Stimulated activated effector memory CD8-positive, alpha-beta T cell treated with anti-CD3 and anti-CD28 coated beads, Interleukin-12 subunit alpha, Interleukin-12 subunit beta, amount 100 ng/mL, for 72 hours (primary cell): ENCODE measurements at regions not wholly inside any gene's neighbourhood (a gene's known extent, or its start where the extent isn't known, plus 50 kb on each side); places are given as distances from the start of the nearest gene placed in this dataset.

Experiments
- ATAC-seq: fragments of 150-1000 bp; cut with Tn5 transposase; 2 replicates; pipeline ENCODE4 v1.10.0; 2021
- DNase-seq, 2 donors: peaks; one replicate each; pipeline ENCODE4 v3.0.0; 2021 to 2022; ENCODE audit warnings: low spot score in 2 of 2
- H3K27ac Mint-ChIP-seq: one replicate; pipeline ENCODE4 v1.8.0; 2022; ENCODE audit warnings: mild to moderate bottlenecking, mixed read lengths
- H3K36me3 Mint-ChIP-seq: one replicate; pipeline ENCODE4 v1.8.0; 2022; ENCODE audit warnings: mild to moderate bottlenecking, mixed read lengths
- H3K4me1 Mint-ChIP-seq: one replicate; pipeline ENCODE4 v1.8.0; 2022; ENCODE audit warnings: mixed read lengths
- H3K4me3 Mint-ChIP-seq: one replicate; pipeline ENCODE4 v1.8.0; 2022; ENCODE audit warnings: mild to moderate bottlenecking, mixed read lengths
- H3K9me3 Mint-ChIP-seq: one replicate; pipeline ENCODE4 v1.8.0; 2022; ENCODE audit warnings: mixed read lengths

- ATAC-seq (peak; percentile 17), DNase-seq (no peak)
- Mint-ChIP-seq H3K36me3 (no peaks in the 10 kb centered on the region), H3K27ac (no peak overlapping the region), H3K4me1 (no peaks in the 10 kb centered on the region), H3K4me3 (no peak overlapping the region), H3K9me3 (no peaks in the 10 kb centered on the region)
These were observed 143.7 kb downstream of the SNX19 start for GRCh38 chr11:130772266-130773227.

GRCh38 chr11:130773244-130773820 lies 142.9 kb downstream of the SNX19 start:
- Mint-ChIP-seq H3K27ac (no peak overlapping the region), H3K9me3 (no peaks in the 10 kb centered on the region), H3K4me3 (no peak overlapping the region), H3K4me1 (no peaks in the 10 kb centered on the region), H3K36me3 (no peaks in the 10 kb centered on the region)
- ATAC-seq = no peak
- no peak for DNase-seq

GRCh38 chr11:130774703-130775102 lies 141.6 kb downstream of the SNX19 start:
- DNase-seq (no peak), ATAC-seq (no peak)
- no peaks in the 10 kb centered on the region for H3K4me1 Mint-ChIP-seq
- no peak overlapping the region for H3K4me3 Mint-ChIP-seq
- H3K36me3 Mint-ChIP-seq = no peaks in the 10 kb centered on the region
- H3K27ac Mint-ChIP-seq = no peak overlapping the region
- H3K9me3 Mint-ChIP-seq = no peaks in the 10 kb centered on the region

GRCh38 chr11:130775306-130776060 lies 140.8 kb downstream of the SNX19 start:
- no peaks in the 10 kb centered on the region for H3K9me3 Mint-ChIP-seq
- no peak overlapping the region for H3K4me3 Mint-ChIP-seq
- no peaks in the 10 kb centered on the region for H3K4me1 Mint-ChIP-seq
- H3K27ac Mint-ChIP-seq = no peak overlapping the region
- ATAC-seq (no peak), DNase-seq (no peak)
- H3K36me3 Mint-ChIP-seq = no peaks in the 10 kb centered on the region

GRCh38 chr11:130776061-130776419 lies 140.2 kb downstream of the SNX19 start:
- no peaks in the 10 kb centered on the region for H3K36me3 Mint-ChIP-seq
- no peak overlapping the region for H3K4me3 Mint-ChIP-seq
- H3K4me1 Mint-ChIP-seq = no peaks in the 10 kb centered on the region
- H3K9me3 Mint-ChIP-seq = no peaks in the 10 kb centered on the region
- DNase-seq = no peak
- H3K27ac Mint-ChIP-seq = no peak overlapping the region
- ATAC-seq = no peak

- no peak overlapping the region for H3K4me3 Mint-ChIP-seq
- DNase-seq = no peak
- H3K36me3 Mint-ChIP-seq = no peaks in the 10 kb centered on the region
- H3K4me1 Mint-ChIP-seq = no peaks in the 10 kb centered on the region
- ATAC-seq = no peak
- H3K27ac Mint-ChIP-seq = no peak overlapping the region
- H3K9me3 Mint-ChIP-seq = no peaks in the 10 kb centered on the region
These were observed 138.3 kb downstream of the SNX19 start for GRCh38 chr11:130778026-130778425.

GRCh38 chr11:130778705-130779104 lies 137.6 kb downstream of the SNX19 start:
- ATAC-seq = no peak
- no peaks in the 10 kb centered on the region for H3K9me3 Mint-ChIP-seq
- no peak overlapping the region for H3K27ac Mint-ChIP-seq
- no peaks in the 10 kb centered on the region for H3K4me1 Mint-ChIP-seq
- no peak for DNase-seq
- no peak overlapping the region for H3K4me3 Mint-ChIP-seq
- H3K36me3 Mint-ChIP-seq = no peaks in the 10 kb centered on the region

- no peak overlapping the region for H3K27ac Mint-ChIP-seq
- H3K9me3 Mint-ChIP-seq = no peaks in the 10 kb centered on the region
- H3K36me3 Mint-ChIP-seq = no peaks in the 10 kb centered on the region
- no peak for DNase-seq
- no peak for ATAC-seq
- no peak overlapping the region for H3K4me3 Mint-ChIP-seq
- H3K4me1 Mint-ChIP-seq = no peaks in the 10 kb centered on the region
These were observed 137.0 kb downstream of the SNX19 start for GRCh38 chr11:130779267-130779666.

GRCh38 chr11:130779943-130780342 lies 136.3 kb downstream of the SNX19 start:
- Mint-ChIP-seq H3K4me1 (no peaks in the 10 kb centered on the region), H3K36me3 (no peaks in the 10 kb centered on the region)

GRCh38 chr11:130780437-130780836 lies 135.8 kb downstream of the SNX19 start:
- no peak for DNase-seq
- Mint-ChIP-seq H3K4me3 (no peak overlapping the region), H3K4me1 (no peaks in the 10 kb centered on the region), H3K27ac (no peak overlapping the region), H3K36me3 (no peaks in the 10 kb centered on the region), H3K9me3 (no peaks in the 10 kb centered on the region)
- no peak for ATAC-seq

More at GRCh38 chr11:130779943-130780342, 136.3 kb downstream of the SNX19 start:
- DNase-seq (no peak), ATAC-seq (no peak)
- Mint-ChIP-seq H3K9me3 (no peaks in the 10 kb centered on the region), H3K27ac (no peak overlapping the region), H3K4me3 (no peak overlapping the region)

- no peak overlapping the region for H3K27ac Mint-ChIP-seq
- DNase-seq (no peak), ATAC-seq (no peak)
- no peaks in the 10 kb centered on the region for H3K36me3 Mint-ChIP-seq
- H3K4me1 Mint-ChIP-seq = no peaks in the 10 kb centered on the region
- no peak overlapping the region for H3K4me3 Mint-ChIP-seq
- no peaks in the 10 kb centered on the region for H3K9me3 Mint-ChIP-seq
These were observed 134.3 kb downstream of the SNX19 start for GRCh38 chr11:130781931-130782330.

- Mint-ChIP-seq H3K27ac (no peak overlapping the region), H3K4me1 (no peaks in the 10 kb centered on the region), H3K36me3 (no peaks in the 10 kb centered on the region), H3K4me3 (no peak overlapping the region), H3K9me3 (no peaks in the 10 kb centered on the region)
- DNase-seq = no peak
- ATAC-seq = no peak
These were observed 133.7 kb downstream of the SNX19 start for GRCh38 chr11:130782361-130783222.

- H3K4me3 Mint-ChIP-seq = no peak overlapping the region
- H3K27ac Mint-ChIP-seq = no peak overlapping the region
- no peaks in the 10 kb centered on the region for H3K9me3 Mint-ChIP-seq
- ATAC-seq (no peak), DNase-seq (no peak)
- H3K36me3 Mint-ChIP-seq = no peaks in the 10 kb centered on the region
- no peaks in the 10 kb centered on the region for H3K4me1 Mint-ChIP-seq
These were observed 133.0 kb downstream of the SNX19 start for GRCh38 chr11:130783323-130783722.

- no peak overlapping the region for H3K27ac Mint-ChIP-seq
- peaks cover 4% of the 10 kb centered on the region for H3K9me3 Mint-ChIP-seq
- H3K4me3 Mint-ChIP-seq = no peak overlapping the region
- no peaks in the 10 kb centered on the region for H3K4me1 Mint-ChIP-seq
- no peak for DNase-seq
- no peaks in the 10 kb centered on the region for H3K36me3 Mint-ChIP-seq
- ATAC-seq = no peak
These were observed 130.7 kb downstream of the SNX19 start for GRCh38 chr11:130785380-130786116.
